HUDEP-2 (cell line): ENCODE measurements at regions not wholly inside any gene's neighbourhood (a gene's known extent, or its start where the extent isn't known, plus 50 kb on each side); places are given as distances from the start of the nearest gene placed in this dataset.

Experiments
- DNase-seq, 76 experiments: peaks; one replicate each; lab custom pipeline; 2025; ENCODE audit not compliant: unreplicated experiment in 76 of 76; lab: John Stamatoyannopoulos, UW

DNA sequence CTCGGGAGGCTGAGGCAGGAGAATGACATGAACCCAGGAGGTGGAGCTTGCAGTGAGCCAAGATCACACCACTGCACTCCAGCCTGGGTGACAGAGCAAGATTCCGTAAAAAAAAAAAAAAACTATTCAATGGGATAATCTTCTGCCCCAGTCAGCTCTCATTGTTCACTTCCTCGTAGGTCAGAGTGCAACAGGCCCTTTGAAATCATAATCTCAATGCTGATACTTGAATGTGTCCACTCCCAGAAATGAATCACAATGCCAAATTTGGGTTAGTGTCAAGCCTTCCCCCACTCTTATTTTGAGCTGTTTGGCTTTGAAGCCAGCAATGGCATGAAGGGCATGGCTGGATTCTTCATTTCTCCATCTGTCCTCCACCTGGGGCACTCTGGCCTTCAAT, 610.3 kb upstream of the KLF4 start:
- no peak for DNase-seq

DNA sequence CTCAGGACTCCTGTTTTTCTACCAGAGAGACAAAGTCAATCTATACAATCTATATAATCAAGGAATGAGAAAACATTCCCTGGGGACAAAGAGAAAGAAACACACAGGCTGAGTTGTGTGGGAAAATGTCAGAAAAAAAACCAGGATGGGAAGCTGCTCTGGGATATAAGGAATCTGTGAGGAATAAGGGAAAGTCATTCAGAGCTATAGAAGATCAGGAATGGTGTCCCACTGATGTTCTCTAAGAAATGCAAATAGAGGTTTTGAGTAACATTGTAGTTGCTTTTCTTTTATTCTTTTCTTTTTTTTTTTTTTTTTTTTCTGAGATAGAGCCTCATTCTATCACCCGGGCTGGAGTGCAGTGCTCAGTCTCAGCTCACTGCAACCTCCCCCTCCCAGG, 605.9 kb upstream of the KLF4 start:
- no peak for DNase-seq

DNA sequence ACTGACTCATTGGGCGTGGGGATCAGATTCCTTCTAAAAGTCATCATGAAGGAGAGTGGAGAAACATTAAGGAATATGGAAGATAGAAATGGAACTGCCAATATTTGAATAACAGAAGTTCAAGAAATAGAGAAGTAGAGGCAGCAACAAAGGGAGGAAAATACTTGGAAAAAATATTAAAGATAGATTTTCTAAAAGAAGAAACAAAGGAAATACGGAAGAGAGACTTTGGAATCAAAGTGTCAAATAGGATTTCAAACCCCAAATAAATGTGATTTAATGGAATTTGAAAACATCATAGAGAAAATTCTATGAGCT, 605.1 kb upstream of the KLF4 start:
- DNase-seq: no peak

DNA sequence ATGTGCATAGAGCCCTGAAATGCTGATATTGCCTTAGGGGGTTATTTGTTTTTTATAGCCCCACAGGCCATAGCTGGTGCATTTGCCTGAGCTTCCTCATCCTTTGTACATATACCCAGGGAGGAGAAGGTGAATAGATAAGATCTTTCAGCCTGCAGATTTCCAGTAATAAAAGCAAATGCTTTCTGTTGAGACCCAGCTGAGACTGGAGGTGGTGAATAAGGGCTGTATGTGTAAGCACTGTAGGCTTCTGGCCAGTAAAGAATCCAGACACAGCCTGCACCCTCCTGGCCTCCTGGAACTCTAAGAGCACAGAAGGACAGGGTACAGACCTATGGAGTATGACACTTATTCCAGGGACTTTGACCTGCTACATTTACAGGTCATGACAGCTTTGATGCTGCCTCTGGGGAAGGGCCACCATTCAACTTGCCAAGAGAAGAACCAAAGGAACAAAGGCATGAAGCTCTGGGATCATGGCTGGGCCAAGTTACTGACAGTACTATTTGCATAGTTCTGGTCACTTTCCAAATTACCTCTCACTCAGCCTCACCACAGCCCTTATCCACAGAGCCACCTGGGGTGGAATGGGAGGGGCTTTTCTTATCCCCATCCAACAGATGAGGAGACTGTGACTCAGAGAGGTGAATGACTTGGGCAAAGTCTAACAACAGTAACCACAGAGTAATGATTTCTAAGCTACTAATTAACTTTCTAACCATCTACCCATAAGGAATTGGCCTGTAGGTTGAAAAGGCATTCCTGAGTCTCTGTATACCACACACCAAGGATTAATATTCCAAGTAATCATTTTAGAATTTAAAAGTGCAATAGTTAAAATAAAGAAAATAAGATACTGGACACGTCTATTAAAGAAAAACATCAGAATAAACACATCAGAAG, 604.5 kb upstream of the KLF4 start:
- peak in 73 of 76 experiments; percentile 12 to 94 (median 72) for DNase-seq

DNA sequence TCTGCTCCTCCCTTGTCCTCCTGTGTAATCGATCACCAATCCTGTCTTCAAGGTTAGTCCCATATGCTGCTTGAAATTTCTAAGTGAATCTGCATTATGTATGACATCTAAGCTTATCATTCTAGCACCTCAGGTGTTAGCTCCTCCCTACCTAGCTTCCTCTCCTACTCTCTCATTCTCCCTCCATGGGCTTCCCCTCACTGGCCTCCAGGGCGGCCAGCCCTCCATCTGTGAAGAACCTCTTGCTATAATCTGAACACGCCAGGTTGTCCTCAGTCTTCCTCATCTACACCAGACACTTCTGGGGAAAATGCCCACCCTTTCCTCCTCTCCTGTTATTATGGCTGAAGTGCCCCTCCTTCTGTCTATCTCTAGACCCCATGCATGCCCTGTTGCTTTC, 599.3 kb upstream of the KLF4 start:
- DNase-seq: no peak

DNA sequence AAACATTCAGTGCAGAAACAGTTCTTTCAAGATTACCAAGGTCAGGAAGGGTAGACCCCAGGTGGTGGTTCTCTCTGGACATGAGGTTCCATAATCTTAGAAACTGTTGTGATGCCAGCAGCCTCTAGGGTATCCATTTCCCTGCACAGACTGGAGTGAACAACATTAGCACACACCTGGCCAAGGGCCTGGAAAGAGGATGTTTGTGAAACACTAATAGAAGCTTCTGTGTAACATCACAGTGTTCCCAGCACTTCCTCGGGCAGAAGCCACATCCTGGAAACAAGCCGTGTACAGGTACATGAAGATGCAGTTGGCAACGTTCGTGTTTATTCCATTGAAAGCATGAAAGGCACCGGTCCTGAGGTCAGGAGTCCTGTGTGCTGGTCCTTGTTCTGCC, 598.2 kb upstream of the KLF4 start:
- no peak for DNase-seq

DNA sequence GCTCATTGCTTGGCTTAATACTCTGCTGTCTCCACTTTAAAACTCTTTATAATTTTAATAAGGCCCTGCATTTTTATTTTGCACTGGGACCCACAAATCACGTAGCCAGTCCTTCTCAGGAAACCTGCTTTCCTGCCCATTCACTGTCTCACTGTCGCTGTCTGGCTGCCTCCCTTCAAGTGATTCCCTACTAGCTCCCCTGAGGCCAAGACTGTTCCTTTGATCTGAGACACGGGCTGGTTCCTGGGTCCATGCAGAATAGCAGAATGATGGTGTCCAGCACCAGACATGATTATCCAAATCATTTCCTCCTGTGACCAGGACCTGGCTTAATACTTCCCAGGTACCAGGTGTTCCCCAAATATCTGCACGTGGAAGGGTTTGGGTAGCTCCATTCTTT, 597.1 kb upstream of the KLF4 start:
- DNase-seq: no peak

DNA sequence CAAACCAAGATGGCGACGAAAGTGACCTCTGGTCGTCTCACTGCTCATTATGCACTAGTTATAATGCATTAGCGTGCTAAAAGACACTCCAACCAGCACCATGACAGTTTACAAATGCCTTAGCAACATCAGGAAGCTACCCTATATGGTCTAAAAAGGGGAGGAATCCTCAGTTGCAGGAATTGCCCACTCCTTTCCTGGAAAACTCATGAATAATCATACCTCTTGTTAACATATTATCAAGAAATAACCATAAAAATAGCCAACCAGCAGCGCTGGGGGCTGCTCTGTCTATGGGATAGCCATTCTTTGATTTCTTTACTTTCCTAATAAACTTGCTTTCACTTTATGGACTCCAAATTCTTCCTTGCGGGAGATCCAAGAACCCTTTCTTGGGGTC, 595.7 kb upstream of the KLF4 start:
- no peak for DNase-seq

DNA sequence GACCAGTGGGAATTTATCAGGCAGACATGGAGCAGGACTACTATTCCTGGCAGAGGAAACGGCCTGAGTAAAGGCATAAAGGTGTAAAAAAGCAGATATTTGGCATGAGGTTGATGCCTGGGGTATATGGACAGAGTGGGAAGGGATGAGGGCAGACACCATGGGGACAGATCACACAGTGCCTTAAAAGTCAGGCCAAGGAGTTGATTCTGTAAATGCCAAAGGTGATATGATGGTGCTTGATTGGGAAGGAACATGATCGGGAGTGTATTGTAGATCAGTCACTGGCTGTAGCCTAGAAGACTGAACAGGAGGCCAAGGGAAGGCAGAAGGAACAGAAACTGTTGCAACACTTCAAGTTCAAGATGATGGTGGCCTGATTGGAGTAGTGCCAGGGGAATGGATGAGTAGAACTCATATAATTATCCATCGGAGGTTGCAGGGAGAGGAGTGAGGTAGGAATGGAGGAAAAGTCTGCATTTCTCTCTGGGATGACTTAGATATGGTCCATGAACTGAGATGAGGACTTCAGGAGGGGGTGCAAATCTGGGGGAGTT, 594.3 kb upstream of the KLF4 start:
- DNase-seq: no peak

DNA sequence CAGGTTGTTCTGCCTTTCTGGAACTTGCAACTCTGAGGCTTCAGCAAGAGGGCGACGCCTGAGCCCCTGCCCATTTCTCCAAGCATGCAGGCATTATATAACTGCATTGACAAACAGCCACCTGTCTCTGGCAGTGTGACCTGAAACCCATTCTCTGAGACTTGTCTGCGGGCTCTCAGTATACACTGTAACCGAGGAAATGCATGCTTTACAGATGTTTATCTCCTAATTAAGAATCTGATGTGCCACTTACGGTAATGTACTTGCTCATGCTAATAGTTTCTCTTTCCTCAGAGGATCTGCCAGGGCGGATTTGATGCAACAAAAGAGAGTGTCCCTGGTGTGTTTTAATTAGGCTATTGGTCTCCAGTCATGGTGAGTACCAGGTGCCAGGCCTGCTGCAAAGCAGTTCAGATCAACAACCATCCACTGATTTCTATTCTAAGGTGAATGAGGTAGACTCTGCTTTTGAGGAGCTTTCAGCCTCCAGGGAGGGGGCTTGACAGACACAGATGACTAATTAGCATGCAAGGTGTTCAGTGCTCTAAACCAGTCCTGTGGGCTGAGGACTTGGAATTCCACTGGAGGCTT, 593.7 kb upstream of the KLF4 start:
- DNase-seq: no peak

DNA sequence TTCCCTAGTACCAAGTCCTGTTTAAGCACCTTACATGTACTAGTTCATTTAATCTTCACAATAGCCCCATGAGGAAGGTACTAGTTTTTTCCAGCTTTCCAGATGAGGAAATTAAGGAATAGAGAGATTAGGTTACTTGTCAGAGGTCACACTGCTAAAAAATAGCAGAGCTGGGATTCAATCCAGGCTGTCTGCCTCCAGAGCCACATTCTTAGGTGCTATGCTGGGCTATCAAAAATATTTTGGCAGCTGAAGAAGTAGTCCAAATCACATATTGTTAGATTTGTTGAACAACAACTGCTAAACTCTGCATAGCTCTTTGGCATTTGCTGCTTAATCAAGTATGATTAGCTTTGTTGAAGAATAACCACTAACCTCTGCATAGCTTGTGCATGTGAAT, 591.5 kb upstream of the KLF4 start:
- no peak for DNase-seq

DNA sequence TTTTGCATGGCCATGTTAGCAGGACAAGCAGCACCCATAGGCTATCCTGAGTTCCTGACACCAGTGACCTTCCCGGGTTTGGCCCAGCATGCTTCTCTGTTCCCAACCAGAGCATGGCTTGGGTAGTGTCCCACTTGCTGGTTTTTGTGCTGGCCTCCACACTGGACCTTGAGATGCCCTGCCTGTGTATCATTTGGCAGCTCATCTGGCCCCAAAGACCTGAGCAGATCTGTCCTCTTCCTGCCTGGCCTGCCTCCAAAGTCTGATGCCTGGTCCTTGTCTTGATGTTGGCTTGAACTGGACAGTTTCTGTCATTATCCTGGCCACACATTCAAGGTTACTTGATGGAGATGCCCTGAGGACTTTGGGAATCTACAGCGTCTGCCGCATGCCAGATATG, 590.7 kb upstream of the KLF4 start:
- no peak for DNase-seq

DNA sequence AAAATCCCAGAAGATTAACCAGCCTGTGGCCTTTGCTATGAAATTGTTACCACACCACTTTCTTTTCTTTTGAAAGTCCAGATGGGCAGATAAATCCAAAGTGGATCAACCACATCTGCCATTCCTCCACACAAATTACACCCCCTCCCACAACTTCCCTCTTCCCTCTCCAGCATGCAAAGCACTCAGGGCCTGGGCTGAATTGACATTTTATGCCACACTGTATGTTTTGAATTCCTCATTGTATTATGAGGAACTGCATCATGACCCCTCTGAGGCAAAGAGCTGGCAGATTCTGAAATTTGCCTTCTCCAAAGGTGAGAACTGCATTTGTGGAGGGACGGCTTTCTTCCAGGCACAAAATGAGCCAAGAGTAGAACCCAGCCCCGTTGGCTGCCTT, 589.2 kb upstream of the KLF4 start:
- DNase-seq: no peak

DNA sequence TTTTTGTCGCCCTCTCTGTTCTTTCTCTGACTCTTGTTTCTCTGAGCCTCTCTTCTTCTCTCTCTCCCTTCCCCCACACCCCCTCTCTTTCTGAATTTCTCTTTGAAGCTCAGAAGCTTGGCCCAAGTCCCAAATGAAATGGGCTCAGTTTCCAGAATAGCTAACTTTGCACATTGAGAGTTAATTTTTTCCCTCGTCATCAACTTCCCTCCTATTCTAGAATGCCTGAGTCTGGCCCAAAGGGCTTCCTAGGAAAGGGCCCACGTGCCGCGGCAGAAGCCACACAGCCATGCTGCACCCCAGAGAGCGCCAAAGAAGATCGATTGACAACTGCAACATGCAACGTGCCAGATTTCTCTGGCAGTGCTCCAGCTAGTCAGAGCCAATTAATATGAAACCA, 588.8 kb upstream of the KLF4 start:
- no peak for DNase-seq

DNA sequence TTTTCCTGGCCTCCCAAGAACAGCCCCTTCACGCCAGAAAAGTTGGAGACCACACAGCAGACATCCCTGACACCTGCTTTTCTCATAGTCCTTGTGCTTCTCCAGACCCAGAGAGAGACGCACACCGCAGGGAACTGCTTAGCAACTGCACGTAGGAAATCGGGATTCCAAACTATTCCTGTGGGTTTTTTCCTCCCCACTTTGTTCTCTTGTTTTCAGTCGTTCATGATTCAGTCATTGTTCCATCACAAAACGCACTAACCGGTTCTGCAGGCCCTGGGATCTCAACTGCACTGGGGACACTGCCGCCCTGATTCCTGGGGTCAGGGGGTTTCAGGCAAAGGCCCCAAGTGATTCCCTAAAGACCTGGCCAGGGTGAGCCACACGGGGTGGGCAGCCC, 588.0 kb upstream of the KLF4 start:
- no peak for DNase-seq

DNA sequence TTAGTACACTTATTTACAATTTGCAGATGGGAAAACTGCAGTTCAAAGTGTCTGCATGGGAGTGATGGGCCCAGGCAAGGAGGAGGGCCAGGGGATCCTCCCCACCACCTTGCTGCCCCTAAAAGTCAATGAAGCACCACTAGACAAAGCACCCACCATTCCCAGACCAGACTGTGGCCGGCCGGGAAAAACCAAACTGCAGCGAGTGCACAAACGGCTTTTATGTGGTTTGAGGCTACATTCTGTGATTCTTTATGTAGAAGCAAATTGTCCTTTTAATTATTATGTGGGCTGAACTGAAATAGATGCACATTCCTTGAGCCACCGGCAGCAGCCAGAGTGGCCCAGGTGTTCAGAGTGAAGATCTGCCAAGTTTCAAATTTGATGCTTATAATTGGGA, 585.3 kb upstream of the KLF4 start:
- no peak for DNase-seq

DNA sequence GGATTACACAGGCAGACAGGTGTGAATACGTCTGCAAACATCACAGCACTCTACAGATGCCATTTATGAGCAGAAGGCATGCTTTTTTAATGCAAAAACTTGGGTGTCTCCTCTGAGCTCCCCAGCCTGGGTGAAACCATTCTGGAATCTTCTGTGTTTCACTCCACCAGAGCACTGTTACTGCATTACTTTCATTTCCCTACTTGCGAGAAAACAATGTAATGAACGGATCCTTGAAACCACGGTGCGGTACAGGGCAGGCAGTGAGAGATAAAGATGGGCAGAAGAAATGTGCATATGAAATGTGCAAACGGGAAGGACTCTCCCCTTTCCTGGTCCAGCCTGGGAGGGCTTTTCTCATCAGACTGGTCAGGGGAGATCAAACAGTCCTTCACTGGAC, 584.3 kb upstream of the KLF4 start:
- no peak for DNase-seq

DNA sequence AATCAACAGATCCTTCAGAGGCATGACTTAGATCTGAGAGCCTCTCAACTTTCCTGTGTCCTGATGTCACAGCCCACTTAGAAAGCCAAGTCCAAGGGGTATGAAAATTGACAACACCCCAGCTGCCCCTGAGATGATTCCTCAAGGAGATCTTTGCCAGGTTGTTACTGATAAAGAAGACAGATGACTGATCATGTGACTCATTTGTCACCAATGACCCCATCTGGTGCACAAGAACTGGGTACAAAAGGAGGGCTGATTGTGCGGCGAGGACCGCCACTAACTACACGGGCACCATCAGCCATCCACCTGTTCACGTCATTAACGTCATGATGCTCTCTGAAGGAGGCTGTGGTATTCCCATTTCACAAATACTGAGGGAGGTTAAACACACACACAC, 583.2 kb upstream of the KLF4 start:
- DNase-seq: no peak

DNA sequence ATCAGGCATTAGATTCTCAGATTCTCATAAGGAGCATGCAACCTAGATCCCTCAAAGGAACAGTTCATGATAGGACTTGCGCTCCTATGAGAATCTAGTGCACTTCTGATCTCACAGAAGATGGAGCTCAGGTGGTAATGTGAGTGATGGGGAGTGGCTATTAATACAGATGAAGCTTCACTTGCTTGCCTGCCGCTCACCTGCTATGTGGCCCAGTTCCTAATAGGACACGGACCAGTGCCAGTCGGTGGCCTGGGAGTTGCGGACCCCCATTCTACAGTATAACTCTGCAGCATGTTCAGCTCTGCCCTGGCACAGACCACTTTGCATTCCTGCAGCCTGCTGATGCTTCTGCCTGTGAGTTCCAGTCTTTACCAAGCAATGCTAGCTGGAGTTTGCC, 581.3 kb upstream of the KLF4 start:
- no peak for DNase-seq

DNA sequence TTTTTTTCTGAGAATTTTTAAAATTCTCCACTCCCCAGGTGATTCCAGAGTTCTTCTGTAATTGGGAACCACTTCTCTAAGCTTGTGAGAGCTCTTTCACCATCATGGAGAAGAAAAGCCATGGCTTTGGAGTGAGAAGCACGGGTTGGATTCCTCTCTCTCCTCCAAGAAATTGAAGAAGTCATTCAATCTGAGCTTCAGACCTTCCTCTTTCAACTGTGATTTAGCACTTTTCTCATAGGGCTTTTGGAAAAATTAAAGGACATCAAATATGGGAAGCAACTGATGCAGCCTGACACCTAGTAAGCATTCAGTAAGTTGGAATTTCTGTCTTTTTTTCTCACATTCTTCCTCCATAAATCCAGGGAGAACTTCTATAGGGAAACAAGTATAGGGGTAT, 580.4 kb upstream of the KLF4 start:
- no peak for DNase-seq

DNA sequence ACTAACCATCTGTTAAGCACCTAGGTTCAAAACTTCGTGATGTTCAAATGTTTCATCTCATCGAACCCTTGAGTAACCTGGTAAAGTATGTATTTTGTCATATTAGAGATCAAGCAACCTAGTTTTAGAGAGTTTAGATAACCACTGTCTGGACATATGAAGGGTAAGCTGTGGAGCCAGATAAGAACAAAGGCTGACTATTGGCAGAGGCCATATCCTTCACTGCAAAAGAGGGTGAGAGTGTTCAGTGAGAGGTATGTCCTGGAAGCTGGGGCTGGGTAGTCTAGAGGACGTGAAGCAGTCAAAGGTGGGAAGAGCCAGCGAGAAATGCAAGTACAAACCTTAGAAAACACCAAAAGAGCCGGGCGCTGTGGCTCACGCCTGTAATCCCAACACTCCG, 573.1 kb upstream of the KLF4 start:
- no peak for DNase-seq

DNA sequence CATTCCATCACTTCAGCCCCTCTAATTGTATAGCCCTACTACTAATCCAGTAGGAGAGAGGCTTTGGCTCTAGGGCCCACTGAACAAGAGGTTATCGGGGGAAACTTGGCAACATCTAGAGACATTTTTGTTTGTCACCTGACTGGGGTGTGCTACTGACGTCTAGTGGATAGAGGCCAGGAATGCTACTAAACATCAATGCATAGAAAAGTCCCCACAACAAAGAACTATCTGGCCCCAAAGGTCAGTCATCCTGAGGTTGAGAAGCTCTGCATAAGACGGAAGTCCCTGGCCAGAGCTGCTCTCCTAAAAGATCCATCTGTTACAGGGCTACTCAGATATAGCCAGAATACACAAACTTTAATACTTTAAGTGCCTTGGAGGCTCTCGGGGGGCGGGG, 570.6 kb upstream of the KLF4 start:
- DNase-seq: no peak
